Adrenal gland (tissue), 9 donors: ENCODE measurements at regions not wholly inside any gene's neighbourhood (a gene's known extent, or its start where the extent isn't known, plus 50 kb on each side); places are given as distances from the start of the nearest gene placed in this dataset.
A peak's percentile ranks its signal among the peaks of the same experiment; 100 is the strongest.

Source experiments
- DNase-seq, 7 donors: peaks; one replicate each; pipeline ENCODE4 v3.0.0-alpha.2; 2019 to 2020
- H3K27ac ChIP-seq, 5 donors: fragments of 200-600 bp; sonication (generic) in 4 of 5; 1 replicate in 3 of 5; 2 replicates in 2 of 5; pipeline versions ENCODE4 v1.5.1 to v1.8.0; 2016 to 2020; ENCODE audit warnings: mild to moderate bottlenecking in 1 of 5
- H3K27me3 ChIP-seq: fragments of 200-600 bp; 2 replicates; pipeline ENCODE4 v1.8.0; 2021
- H3K36me3 ChIP-seq, 2 donors: fragments of 200-600 bp; replicated peaks in 1 of 2; 1 replicate in 1 of 2; 2 replicates in 1 of 2; pipeline versions ENCODE4 v1.5.1 to v1.8.0; 2018 to 2022
- H3K4me1 ChIP-seq, 2 donors: fragments of 200-600 bp; replicated peaks in 1 of 2; 1 replicate in 1 of 2; 2 replicates in 1 of 2; pipeline versions ENCODE4 v1.5.1 to v1.8.0; 2018 to 2021
- H3K4me3 ChIP-seq, 4 donors: fragments of 200-600 bp; sonication (generic) in 3 of 4; one replicate each; pipeline ENCODE4 v1.5.1; 2016 to 2018
- H3K9me3 ChIP-seq, 3 donors: fragments of 200-600 bp; sonication (generic) in 1 of 3; replicated peaks in 1 of 3; 1 replicate in 2 of 3; 2 replicates in 1 of 3; pipeline versions ENCODE4 v1.5.1 to v1.8.0; 2016 to 2021
- CTCF ChIP-seq, 6 experiments: fragments of 450-650 bp in 4 of 6; fragments of 200-600 bp in 2 of 6; sonication (generic) in 1 of 6; IDR thresholded peaks; 1 replicate in 5 of 6; 2 replicates in 1 of 6; pipeline versions ENCODE4 v1.5.1 to v1.8.0; 2016 to 2021; ENCODE audit warnings: antibody characterized with exemption in 6 of 6, mild to moderate bottlenecking in 2 of 6, moderate library complexity in 1 of 6
- POLR2A ChIP-seq, 2 donors: fragments of 450-650 bp; IDR thresholded peaks; one replicate each; pipeline ENCODE4 v1.6.1; 2017; ENCODE audit warnings: antibody characterized with exemption in 2 of 2, mild to moderate bottlenecking in 2 of 2, moderate library complexity in 1 of 2
- WGBS, 4 donors: extraction: QIAGEN DNeasy Blood & Tissue Kit in 2 of 4; methylation state at CpG; one replicate each; pipeline versions ENCODE4 v1.1.5 to v1.1.7; 2013 to 2017; 5-methylcytosine and 5-hydroxymethylcytosine counted together
- intact Hi-C, 2 donors: fragments of 100-400 bp; cut with DNase I; formaldehyde crosslinking; loops; one replicate each; pipeline versions ENCODE4 v1.14.1 to v1.15.0; 2022 to 2023
- donor health status: healthy with polysubstance abuse.
- donor health status: Bipolar disorder and iron deficiency.
- donor health status: DM: yes; HTN: yes; CAD: no.
- donor health status: DM: no; HTN: no; CAD: no.
- donor health status: DM: no; HTN: no; CAD: no.

DNA sequence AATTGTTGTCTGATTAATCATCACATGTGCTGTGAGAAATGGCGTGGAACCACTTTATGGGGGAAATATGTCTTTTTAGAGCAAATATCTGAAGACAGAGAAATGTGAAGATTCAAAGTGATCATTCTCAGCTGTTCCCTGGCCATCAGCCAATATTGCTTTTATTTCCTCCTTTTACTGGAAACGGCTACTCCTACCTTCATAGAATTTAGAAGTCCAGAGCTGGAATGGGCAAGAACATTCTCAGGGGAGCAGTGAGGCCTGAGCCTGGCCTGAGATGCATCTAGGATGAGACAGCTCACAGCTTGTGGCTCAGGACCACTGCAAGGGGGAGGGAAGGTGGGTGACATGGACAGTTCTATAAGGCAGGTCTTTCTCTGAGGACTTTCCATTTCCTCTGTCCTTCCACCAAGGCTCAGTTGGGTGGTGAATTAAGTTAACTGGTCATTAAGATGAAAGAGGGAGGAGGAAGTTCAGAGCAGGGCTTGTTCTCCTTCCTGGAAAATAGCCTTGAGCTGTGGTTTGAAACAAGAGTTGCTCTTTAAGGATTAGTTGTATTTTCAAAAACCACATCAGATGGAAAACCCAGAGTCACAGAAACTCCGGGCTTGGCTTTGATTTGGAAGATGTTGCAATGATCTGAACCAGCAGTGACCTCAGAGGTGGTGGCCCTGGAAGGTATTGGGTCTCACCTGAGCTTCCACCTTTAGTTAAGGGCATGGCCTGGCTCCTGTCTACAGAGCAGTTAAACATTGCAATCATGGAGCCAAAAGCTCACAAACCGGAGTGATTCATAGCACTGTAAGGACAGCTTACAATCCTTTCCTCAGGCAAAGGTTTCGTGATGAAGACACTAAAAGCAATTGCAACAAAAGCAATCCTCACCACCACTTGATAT is 144.3 kb downstream of the VAPA start:
- H3K9me3 ChIP-seq, result no peaks in the 10 kb centered on the region
- H3K4me3 ChIP-seq, result no peak overlapping the region
- H3K27ac ChIP-seq, result peak overlapping the region in 4 of 5 donors; percentile 6 to 81 (median 50)
- H3K36me3 ChIP-seq, result no peaks in the 10 kb centered on the region
- intact Hi-C loops, result no loop called here
- TF ChIP-seq CTCF (IDR thresholded peaks at IDR 0.05) (no peak), POLR2A (IDR thresholded peaks at IDR 0.05) (no peak)
- peak in 1 of 7 donors; percentile 49 for DNase-seq
- WGBS, 4 donors, result 57 to 66% (median 61%) methylated on average over 5 of the region's 5 CpGs
- peaks cover 5 to 23% of the 10 kb centered on the region in 2 donors for H3K4me1 ChIP-seq
- no peaks in the 10 kb centered on the region for H3K27me3 ChIP-seq

DNA sequence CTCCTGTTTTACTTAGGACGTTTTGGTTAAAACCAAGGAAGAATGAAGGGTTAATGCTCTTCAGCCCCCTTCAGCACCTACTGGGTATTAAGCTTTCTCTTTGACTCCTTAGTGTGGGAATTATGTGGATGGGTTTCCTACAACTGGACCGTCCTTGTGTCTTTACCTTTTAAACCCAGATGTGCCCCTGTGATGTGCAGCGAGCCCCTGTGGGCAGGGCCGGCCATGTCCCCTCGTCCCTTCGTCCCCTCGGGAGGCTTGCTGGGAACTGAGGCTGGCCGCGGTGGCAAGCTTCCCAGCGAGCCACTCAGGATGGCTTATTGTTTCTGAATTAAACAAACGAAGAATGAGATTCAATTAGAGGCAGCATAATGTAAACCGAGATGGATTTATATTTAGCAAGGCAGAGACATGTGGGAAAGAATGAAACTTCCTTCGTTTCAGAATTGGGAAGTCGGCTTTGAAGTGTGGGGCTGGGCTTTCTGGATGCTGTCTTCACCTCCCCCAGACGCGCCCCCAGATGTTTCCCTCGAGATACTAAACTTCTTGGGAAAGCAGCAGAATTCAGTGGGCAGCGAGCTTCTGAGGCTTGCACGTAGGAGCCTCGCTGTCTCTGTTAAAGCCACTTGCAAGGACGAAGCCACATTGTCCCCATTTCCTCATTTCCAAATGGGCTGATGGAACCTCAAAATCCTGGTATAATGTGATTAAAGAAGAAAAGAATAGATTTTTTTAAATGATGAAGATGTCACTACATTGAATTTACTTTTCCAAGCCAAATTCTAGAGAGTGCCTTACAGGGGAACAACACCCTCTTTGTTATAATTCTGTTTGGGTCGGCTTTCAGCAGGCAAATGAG is 146.0 kb downstream of the VAPA start:
- intact Hi-C loops, result no loop called here
- WGBS, 4 donors, result 65 to 77% (median 71%) methylated on average over 22 of the region's 22 CpGs
- peaks cover 5 to 23% of the 10 kb centered on the region in 2 donors for H3K4me1 ChIP-seq
- no peaks in the 10 kb centered on the region for H3K27me3 ChIP-seq
- TF ChIP-seq POLR2A (IDR thresholded peaks at IDR 0.05), result no peak
- TF ChIP-seq CTCF (IDR thresholded peaks at IDR 0.05), result no peak
- no peaks in the 10 kb centered on the region for H3K36me3 ChIP-seq
- no peaks in the 10 kb centered on the region for H3K9me3 ChIP-seq
- no peak overlapping the region for H3K27ac ChIP-seq
- DNase-seq, result no peak
- no peak overlapping the region for H3K4me3 ChIP-seq

- Histone ChIP-seq H3K36me3 (no peaks in the 10 kb centered on the region), H3K27me3 (no peaks in the 10 kb centered on the region), H3K27ac (no peak overlapping the region), H3K9me3 (no peaks in the 10 kb centered on the region), H3K4me1 (peaks cover 5 to 23% of the 10 kb centered on the region in 2 donors), H3K4me3 (no peak overlapping the region)
- no peak for DNase-seq
- intact Hi-C loops, result no loop called here
- no peak for TF ChIP-seq POLR2A (IDR thresholded peaks at IDR 0.05)
- TF ChIP-seq CTCF (IDR thresholded peaks at IDR 0.05), result no peak
- 83 to 91% (median 90%) methylated on average over 6 of the region's 6 CpGs for WGBS, 4 donors
Measured at GRCh38 chr18:10060469-10060782, 146.6 kb downstream of the VAPA start.

- H3K27ac ChIP-seq, result no peak overlapping the region
- TF ChIP-seq POLR2A (IDR thresholded peaks at IDR 0.05) (no peak), CTCF (IDR thresholded peaks at IDR 0.05) (no peak)
- peak in 1 of 7 donors; percentile 23 for DNase-seq
Measured at GRCh38 chr18:10060841-10061240, 147.0 kb downstream of the VAPA start.

More at GRCh38 chr18:10060841-10061240, 147.0 kb downstream of the VAPA start:
- H3K9me3 ChIP-seq, result no peaks in the 10 kb centered on the region
- intact Hi-C loops, result no loop called here
- WGBS, 4 donors, result 67 to 85% (median 76%) methylated on average over 3 of the region's 3 CpGs
- H3K4me1 ChIP-seq, result peaks cover 5 to 23% of the 10 kb centered on the region in 2 donors
- H3K27me3 ChIP-seq, result no peaks in the 10 kb centered on the region
- no peak overlapping the region for H3K4me3 ChIP-seq
- no peaks in the 10 kb centered on the region for H3K36me3 ChIP-seq
